SH-SY5Y (cell line): ENCODE measurements at regions not wholly inside any gene's neighbourhood (a gene's known extent, or its start where the extent isn't known, plus 50 kb on each side); places are given as distances from the start of the nearest gene placed in this dataset.

Experiments used
- GATA2 ChIP-seq: IDR thresholded peaks from 2 replicates; pipeline ENCODE4 v1.6.1; 2011; ENCODE audit warnings: mild to moderate bottlenecking, low read depth, low read length
- GATA3 ChIP-seq: IDR thresholded peaks from 2 replicates; pipeline ENCODE4 v1.6.1; 2011; ENCODE audit warnings: low read depth, mild to moderate bottlenecking, low read length, moderate library complexity

DNA sequence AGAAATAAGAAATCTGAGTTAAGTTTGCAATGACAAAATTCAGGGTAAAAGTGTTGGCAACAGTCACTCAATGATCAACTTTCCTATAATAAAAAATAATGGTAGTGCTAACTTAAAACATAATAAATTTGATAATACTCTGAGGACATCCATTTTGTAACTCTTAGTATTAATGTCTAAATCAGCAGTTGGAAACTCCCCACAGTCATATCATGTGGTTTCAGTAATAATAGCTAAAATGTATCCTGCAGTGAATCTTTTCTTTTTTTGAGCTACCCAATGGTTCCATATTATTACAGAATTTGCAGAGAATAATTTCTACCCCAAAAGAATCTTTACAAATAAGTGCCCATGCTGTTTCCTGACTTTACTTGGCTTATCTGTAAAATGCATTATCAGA is 286.7 kb downstream of the PTPRC start:
- TF ChIP-seq GATA2: no peak
- TF ChIP-seq GATA3: no peak

DNA sequence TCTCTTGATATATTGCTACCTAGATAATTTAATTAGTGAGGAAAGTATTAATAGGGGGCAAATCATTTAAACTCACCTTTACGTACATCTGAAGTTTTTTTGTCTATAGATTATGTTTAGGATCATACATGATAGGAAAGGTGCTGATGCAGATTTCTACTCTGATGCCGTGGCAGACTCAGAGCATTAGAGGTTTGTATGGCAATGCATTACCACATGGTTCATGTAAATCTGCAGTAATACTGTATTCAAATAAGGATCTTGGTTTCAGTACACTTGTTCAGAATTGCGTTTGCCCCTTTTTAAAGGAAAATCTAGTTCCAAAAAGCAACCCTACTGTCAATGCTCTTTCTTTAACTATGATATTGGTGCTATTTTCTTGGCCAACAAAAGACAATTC is 288.3 kb downstream of the PTPRC start:
- no peak for TF ChIP-seq GATA3
- no peak for TF ChIP-seq GATA2

- TF ChIP-seq GATA2 (no peak), GATA3 (no peak)
Observed at GRCh38 chr1:198929111-198929604, 290.3 kb downstream of the PTPRC start.

- TF ChIP-seq GATA2: no peak
- no peak for TF ChIP-seq GATA3
Observed at GRCh38 chr1:198929961-198930599, 291.2 kb downstream of the PTPRC start.

GRCh38 chr1:198932351-198932991 is 293.6 kb downstream of the PTPRC start:
- TF ChIP-seq GATA3 (no peak), GATA2 (no peak)

DNA sequence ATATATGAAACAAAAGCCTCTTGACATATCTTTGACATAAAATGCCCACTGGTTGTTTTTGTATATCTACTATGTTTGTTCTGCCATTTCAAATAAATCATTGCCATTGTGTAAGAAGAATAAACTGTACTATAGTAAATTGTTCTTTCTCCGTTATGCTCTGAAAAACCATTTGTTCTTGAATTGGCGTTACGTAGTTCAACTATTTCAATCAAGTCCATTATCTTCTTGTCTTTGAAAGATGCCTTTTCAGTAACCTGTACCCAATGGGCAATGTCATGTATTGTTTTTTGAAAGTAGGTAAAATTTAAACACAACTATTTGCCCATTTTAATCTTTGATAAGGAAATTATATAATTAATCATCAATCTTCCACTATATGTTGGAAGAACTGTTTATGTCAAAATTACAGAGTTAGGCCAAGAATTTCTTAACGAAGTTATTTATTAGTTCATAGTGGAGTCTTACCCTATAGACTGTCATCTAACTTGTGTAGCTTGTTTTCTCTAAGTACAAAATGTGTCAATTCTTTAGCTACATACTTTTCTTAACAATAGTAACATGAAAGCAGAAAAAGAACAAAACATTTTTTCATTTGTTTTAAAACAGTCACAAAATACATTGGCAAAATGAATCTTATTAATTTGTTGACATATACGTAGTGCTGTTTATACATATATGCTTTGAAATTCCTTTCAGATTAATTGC is 294.8 kb downstream of the PTPRC start:
- TF ChIP-seq GATA2: no peak
- no peak for TF ChIP-seq GATA3

DNA sequence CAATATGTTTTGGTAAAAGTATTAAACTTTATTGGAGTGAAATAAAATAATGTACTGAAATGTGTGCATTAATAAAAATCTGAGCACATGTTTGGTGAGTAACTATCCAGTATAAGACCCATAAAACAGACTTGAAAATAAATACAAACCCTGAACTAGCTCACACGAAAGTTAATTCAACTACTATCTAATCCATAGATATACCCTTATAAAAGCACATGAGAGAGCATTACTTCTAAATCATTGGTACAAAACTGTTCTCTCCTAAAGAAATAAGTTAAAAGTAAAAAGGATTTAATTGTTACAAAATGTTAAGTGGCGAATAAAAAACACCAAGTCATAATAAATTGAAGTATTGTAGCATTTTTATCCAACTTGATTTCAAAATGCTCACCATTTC is 295.6 kb downstream of the PTPRC start:
- TF ChIP-seq GATA2 (no peak), GATA3 (no peak)

DNA sequence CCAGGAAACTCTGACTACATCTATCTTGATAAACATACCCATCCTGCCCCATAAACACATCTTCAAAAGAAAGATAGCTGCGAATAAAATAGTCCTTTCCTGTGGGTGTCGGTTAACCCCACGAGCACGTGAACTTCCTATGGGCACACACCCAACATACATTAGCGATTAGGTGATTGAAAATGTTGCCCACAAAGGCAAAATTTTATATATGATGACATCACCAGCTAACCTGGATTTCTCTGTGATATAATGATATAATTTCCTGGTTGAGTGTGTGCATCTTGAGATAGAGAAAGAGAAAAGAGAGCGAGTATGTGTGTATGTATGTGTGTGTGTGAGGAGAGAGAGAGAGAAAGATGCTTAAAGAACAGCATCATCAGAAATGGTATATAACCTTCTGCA is 296.1 kb downstream of the PTPRC start:
- TF ChIP-seq GATA3 (no peak), GATA2 (no peak; the same call in 1 of the 2 replicates)

DNA sequence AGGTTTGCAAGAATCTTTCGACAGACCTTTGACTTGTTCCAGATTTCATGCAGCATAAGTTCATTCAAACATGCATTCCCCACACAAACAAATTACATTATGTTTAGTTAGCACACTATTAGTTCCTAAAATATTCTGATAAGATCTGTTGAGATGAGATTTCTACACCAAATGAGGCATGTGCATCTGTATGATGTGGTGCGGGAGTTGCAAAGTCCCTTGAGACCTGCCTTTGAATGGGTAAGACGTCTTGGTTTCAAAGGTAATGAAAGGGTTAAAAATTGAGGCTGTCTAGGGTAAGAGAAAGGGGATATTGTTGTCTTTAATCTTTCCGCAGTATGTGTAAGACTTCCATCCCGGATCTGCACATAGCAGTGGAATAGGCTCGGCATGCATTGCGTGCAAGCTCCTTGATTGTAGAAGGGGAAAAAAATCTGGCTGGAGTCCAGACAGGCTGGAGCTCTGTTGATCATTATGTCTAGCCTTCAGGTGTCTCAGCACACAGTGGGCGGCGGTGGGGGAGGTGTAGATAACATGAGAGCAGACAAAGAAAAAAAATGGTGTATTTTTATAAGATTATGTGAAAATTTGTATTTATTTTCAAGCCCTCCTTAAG is 296.6 kb downstream of the PTPRC start:
- TF ChIP-seq GATA3 (no peak), GATA2 (no peak; the same call in 1 of the 2 replicates)

- TF ChIP-seq GATA3 (no peak), GATA2 (no peak)
Observed at GRCh38 chr1:198936371-198937083, 297.7 kb downstream of the PTPRC start.

DNA sequence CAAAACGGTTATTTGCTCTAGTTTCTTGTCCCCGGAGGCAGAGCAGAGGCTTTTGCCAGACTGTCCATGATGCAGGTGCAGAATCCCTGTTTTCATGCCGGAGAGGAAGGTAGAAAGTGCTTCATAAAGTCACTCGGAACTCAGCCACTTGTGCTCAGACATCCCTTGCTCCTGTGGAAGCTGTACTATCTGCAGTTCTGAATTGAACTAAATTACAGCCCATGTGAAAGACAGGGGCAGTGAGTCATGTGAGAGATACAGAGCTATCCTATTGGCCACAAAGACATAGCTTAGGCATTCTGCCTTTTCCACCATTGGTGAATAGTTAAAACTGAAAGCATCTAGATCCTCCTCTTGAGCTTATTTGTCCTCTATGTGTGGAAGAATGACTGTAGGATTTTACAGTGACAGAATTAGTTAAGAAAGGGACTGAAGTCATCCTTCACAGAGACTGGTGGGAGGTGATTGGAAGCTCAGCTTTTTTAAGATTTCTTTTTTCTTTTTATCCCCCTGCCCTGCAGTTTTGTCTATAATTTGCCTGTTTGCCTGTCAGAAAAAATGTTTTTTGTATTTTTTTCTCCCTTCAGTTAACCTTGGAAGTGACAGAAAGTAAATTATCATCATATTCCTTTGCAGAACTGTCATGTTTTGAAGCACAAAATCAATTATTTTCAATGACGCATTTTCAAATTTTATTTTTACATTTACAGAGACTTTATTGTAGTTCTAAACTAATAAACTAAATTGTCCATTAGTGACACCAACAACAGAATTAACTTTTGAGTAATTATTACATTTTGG is 298.6 kb downstream of the PTPRC start:
- TF ChIP-seq GATA2: no peak
- no peak for TF ChIP-seq GATA3

GRCh38 chr1:198939286-198939685 is 300.4 kb downstream of the PTPRC start:
- TF ChIP-seq GATA3: no peak
- no peak for TF ChIP-seq GATA2

DNA sequence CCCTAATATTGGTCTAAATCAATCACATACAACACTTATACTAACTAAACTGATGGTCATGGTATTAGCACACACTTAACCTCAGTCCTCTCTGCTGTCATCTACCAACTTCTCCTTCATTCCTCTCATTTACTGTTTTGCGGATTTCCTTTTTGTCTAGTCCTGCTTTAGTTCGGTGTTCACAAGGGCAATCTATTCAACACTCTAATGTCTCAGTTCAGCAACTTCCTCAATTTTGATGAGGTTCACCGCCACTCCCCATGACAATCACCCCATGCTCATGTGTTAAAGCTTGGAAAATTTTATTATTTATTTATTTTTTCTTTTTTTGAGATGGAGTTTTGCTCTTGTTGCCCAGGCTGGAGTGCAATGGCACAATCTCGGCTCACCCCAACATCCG is 301.1 kb downstream of the PTPRC start:
- TF ChIP-seq GATA2 (no peak), GATA3 (no peak)

- TF ChIP-seq GATA2: no peak
- no peak for TF ChIP-seq GATA3
Observed at GRCh38 chr1:198942466-198942865, 303.6 kb downstream of the PTPRC start.
